ENCODE measurements at regions not wholly inside any gene's neighbourhood (a gene's known extent, or its start where the extent isn't known, plus 50 kb on each side); places are given as distances from the start of the nearest gene placed in this dataset.

DNA sequence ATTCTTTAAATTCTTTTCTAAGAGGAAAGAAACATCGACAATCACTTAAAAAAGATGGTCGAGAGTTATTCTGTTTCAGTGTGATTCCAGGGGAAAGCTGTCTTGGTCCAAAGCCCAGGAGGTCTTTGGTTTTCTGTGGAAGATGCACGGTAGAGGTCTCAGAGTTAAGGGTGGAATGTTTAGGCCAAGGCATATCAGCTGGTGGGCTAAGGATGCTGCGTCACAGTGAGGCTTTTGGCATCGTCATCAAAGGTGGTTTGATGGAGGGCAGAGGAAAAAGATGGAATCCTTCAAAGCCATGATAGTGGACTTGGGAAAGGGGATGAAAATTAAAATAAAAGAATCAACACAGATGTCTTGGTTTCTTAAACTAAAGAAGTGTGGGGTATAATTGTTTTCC, 137.3 kb upstream of the ANKH start:
- Histone ChIP-seq H3K36me3 (replicated peaks in 1 of 2; ENCODE audit: control extremely low read depth in 1 of 2, control insufficient read depth in 1 of 2, extremely low read depth in 1 of 2, insufficient read depth in 2 of 2, low read length in 1 of 2) (no peaks in the 10 kb centered on the region), H2AFZ (ENCODE audit: insufficient read depth, low read depth, low read length, poor library complexity, severe bottlenecking) (no peak overlapping the region), H3K79me2 (ENCODE audit: control insufficient read depth, insufficient read depth, low read length) (no peaks in the 10 kb centered on the region), H3K9ac (ENCODE audit: low read length) (no peak overlapping the region), H3K4me3 (ENCODE audit: control extremely low read depth in 1 of 5, extremely low read depth in 1 of 5, insufficient read depth in 1 of 5, low read depth in 2 of 5, low read length in 4 of 5) (no peak overlapping the region), H3K4me1 (ENCODE audit: control insufficient read depth in 2 of 2, insufficient read depth in 2 of 2, low read length in 2 of 2) (no peaks in the 10 kb centered on the region), H3K4me2 (replicated peaks; ENCODE audit: low read depth, low read length, poor library complexity, severe bottlenecking) (no peak overlapping the region), H3K9me3 (ENCODE audit: control extremely low read depth in 1 of 3, control insufficient read depth in 2 of 3, insufficient read depth in 1 of 3, low read length in 2 of 3) (no peaks in the 10 kb centered on the region), H3K27ac (ENCODE audit: low read length in 2 of 2) (no peak overlapping the region), H4K20me1 (ENCODE audit: control insufficient read depth, insufficient read depth, low read length, poor library complexity, severe bottlenecking) (no peaks in the 10 kb centered on the region), H3K27me3 (replicated peaks in 1 of 4; ENCODE audit: control extremely low read depth in 1 of 4, control insufficient read depth in 3 of 4, insufficient read depth in 4 of 4, low read length in 3 of 4) (peaks cover 0 to 3% (median 1%) of the 10 kb centered on the region in 4 experiments)
- ChIA-PET POLR2A (no interaction called here), CTCF (interaction anchor here (0.6 to 3.1 kb wide), 8 partner anchors 10 to 323 kb away, joined by 3 to 19 read pairs (median 4); no protein-coding TSS in a partner anchor)
- Mint-ChIP-seq H3K4me1 (no peaks in the 10 kb centered on the region), H3K9me3 (ENCODE audit: insufficient read depth) (no peaks in the 10 kb centered on the region), H3K27me3 (peaks cover 15% of the 10 kb centered on the region), H3K4me3 (no peak overlapping the region), H3K27ac (no peak overlapping the region)
- TF ChIP-seq, protein P1, sequence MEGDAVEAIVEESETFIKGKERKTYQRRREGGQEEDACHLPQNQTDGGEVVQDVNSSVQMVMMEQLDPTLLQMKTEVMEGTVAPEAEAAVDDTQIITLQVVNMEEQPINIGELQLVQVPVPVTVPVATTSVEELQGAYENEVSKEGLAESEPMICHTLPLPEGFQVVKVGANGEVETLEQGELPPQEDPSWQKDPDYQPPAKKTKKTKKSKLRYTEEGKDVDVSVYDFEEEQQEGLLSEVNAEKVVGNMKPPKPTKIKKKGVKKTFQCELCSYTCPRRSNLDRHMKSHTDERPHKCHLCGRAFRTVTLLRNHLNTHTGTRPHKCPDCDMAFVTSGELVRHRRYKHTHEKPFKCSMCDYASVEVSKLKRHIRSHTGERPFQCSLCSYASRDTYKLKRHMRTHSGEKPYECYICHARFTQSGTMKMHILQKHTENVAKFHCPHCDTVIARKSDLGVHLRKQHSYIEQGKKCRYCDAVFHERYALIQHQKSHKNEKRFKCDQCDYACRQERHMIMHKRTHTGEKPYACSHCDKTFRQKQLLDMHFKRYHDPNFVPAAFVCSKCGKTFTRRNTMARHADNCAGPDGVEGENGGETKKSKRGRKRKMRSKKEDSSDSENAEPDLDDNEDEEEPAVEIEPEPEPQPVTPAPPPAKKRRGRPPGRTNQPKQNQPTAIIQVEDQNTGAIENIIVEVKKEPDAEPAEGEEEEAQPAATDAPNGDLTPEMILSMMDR (IDR thresholded peaks at IDR 0.05), result no peak
- no peak for TF ChIP-seq EZH2 (IDR thresholded peaks at IDR 0.05; ENCODE audit: borderline replicate concordance, insufficient read depth, low read depth, low read length, poor library complexity, severe bottlenecking)
- DNase-seq (no peak), ATAC-seq (ENCODE audit: low read depth) (no peak)
- 95% methylated on average over 5 of the region's 5 CpGs for WGBS (ENCODE audit: insufficient coverage)
- intact Hi-C loops (cut with micrococcal nuclease), result loop anchor here (10.0 kb wide), 1 partner anchor 424 kb away; the partner anchor contains the start of gene OTULINL

DNA sequence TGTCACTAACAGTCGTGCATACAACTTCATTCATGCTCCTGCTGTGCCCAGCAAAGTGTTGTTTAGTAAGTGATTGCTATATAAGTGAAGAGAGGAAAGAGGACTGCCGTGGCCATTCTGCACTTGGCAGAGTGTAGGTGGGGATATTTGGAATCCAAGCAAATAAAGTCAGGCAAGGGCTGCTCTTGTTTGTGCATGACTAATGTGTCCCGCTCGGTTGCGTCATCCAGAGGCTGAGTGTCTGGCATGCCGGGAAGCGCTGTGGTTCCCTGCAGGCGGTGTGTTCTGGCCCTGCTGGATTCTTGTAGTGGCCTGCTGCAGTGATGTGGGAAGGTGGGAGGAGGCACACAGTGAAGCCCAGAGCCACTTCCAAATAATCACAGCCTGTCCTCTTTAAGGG, 136.9 kb upstream of the ANKH start:
- H3K27ac Mint-ChIP-seq, result no peak overlapping the region
- H2AFZ ChIP-seq (ENCODE audit: insufficient read depth, low read depth, low read length, poor library complexity, severe bottlenecking), result no peak overlapping the region
- H3K27me3 ChIP-seq (replicated peaks in 1 of 4; ENCODE audit: control extremely low read depth in 1 of 4, control insufficient read depth in 3 of 4, insufficient read depth in 4 of 4, low read length in 3 of 4), result peaks cover 0 to 3% (median under 1%) of the 10 kb centered on the region in 4 experiments
- no peaks in the 10 kb centered on the region for H3K4me1 ChIP-seq (ENCODE audit: control insufficient read depth in 2 of 2, insufficient read depth in 2 of 2, low read length in 2 of 2)
- intact Hi-C loops (cut with micrococcal nuclease), result loop anchor here (10.0 kb wide), 1 partner anchor 424 kb away; the partner anchor contains the start of gene OTULINL
- no peak overlapping the region for H3K4me2 ChIP-seq (replicated peaks; ENCODE audit: low read depth, low read length, poor library complexity, severe bottlenecking)
- H3K79me2 ChIP-seq (ENCODE audit: control insufficient read depth, insufficient read depth, low read length), result no peaks in the 10 kb centered on the region
- no peaks in the 10 kb centered on the region for H3K9me3 ChIP-seq (ENCODE audit: control extremely low read depth in 1 of 3, control insufficient read depth in 2 of 3, insufficient read depth in 1 of 3, low read length in 2 of 3)
- no peaks in the 10 kb centered on the region for H3K36me3 ChIP-seq (replicated peaks in 1 of 2; ENCODE audit: control extremely low read depth in 1 of 2, control insufficient read depth in 1 of 2, extremely low read depth in 1 of 2, insufficient read depth in 2 of 2, low read length in 1 of 2)
- H3K4me1 Mint-ChIP-seq, result no peaks in the 10 kb centered on the region
- CTCF ChIA-PET, result interaction anchor here (1.0 to 3.1 kb wide), 6 partner anchors 9 to 282 kb away, joined by 3 to 19 read pairs (median 4); no protein-coding TSS in a partner anchor
- ATAC-seq (ENCODE audit: low read depth) (no peak), DNase-seq (no peak)
- no peak overlapping the region for H3K27ac ChIP-seq (ENCODE audit: low read length in 2 of 2)
- H3K27me3 Mint-ChIP-seq, result peaks cover 15% of the 10 kb centered on the region
- WGBS (ENCODE audit: insufficient coverage), result 95% methylated on average over 6 of the region's 8 CpGs
- H4K20me1 ChIP-seq (ENCODE audit: control insufficient read depth, insufficient read depth, low read length, poor library complexity, severe bottlenecking), result no peaks in the 10 kb centered on the region
- no peak overlapping the region for H3K4me3 Mint-ChIP-seq
- no peaks in the 10 kb centered on the region for H3K9me3 Mint-ChIP-seq (ENCODE audit: insufficient read depth)
- no peak overlapping the region for H3K4me3 ChIP-seq (ENCODE audit: control extremely low read depth in 1 of 5, extremely low read depth in 1 of 5, insufficient read depth in 1 of 5, low read depth in 2 of 5, low read length in 4 of 5)
- no peak overlapping the region for H3K9ac ChIP-seq (ENCODE audit: low read length)
- TF ChIP-seq, protein P1 (IDR thresholded peaks at IDR 0.05), result no peak
- no peak for TF ChIP-seq EZH2 (IDR thresholded peaks at IDR 0.05; ENCODE audit: borderline replicate concordance, insufficient read depth, low read depth, low read length, poor library complexity, severe bottlenecking)
- POLR2A ChIA-PET, result no interaction called here

Measured in B cell (primary cell).